ENCODE measurements at regions not wholly inside any gene's neighbourhood (a gene's known extent, or its start where the extent isn't known, plus 50 kb on each side); places are given as distances from the start of the nearest gene placed in this dataset.
"Not testable (repeated sequence)": the region's sequence is repeated elsewhere in the genome, so short reads cannot be mapped to it uniquely, and the experiment has no call there.

DNA sequence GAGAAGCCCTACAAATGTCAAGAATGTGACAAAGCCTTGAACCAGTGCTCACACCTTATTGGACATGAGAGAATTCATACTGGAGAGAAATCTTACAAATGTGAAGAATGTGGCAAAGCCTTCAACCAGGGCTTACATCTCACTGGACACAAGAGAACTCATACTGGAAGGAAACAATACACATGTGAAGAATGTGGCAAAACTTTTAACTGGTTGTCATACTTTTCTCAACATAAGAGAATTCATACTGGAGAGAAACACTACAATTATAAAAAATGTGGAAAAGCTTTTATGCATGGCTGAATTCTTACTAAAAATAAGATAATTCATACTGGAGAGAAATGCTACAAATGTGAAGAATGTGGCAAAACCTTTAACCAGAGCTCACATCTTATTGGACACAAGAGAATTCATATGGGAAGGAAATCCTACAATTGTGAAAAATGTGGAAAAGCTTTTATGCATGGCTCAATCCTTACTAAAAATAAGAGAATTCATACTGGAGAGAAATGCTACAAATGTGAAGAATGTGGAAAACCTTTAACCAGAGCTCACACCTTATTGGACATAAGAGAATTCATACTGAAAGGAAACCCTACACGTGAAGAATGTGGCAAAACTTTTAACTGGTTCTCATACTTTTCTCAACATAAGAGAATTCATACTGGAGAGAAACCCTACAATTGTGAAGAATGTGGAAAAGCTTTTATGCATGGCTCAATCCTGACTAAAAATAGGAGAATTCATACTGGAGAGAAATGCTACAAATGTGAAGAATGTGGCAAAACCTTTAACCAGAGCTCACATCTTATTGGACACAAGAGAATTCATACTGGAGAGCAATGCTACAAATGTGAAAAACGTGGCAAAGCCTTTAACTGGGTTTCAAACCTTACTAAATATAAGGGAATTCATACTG lies 350.6 kb upstream of the NUPR2 start:
- not testable (repeated sequence) for DNase-seq (ENCODE audit: low read depth in 2 of 2)

DNA sequence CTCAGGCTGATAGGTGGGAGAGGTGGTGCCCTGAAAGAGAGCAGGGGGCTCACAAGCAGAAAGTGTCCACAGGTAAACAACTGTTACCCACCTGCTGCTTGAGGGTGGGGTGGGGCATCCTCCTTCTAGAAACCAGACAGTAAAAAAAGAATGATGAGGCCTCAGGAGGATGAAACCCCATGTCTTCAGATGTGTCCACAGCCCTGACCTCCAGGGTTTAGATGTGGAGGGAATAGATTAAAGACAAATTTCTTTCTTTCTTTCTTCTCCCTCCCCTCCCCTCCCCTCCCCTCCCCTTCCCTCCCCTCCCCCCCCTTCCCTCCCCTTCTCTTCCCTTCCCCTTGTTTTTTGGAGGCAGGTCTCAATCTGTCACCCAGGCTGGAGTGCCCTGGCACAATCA lies 333.5 kb upstream of the NUPR2 start:
- DNase-seq (ENCODE audit: low read depth in 2 of 2), result no peak

DNA sequence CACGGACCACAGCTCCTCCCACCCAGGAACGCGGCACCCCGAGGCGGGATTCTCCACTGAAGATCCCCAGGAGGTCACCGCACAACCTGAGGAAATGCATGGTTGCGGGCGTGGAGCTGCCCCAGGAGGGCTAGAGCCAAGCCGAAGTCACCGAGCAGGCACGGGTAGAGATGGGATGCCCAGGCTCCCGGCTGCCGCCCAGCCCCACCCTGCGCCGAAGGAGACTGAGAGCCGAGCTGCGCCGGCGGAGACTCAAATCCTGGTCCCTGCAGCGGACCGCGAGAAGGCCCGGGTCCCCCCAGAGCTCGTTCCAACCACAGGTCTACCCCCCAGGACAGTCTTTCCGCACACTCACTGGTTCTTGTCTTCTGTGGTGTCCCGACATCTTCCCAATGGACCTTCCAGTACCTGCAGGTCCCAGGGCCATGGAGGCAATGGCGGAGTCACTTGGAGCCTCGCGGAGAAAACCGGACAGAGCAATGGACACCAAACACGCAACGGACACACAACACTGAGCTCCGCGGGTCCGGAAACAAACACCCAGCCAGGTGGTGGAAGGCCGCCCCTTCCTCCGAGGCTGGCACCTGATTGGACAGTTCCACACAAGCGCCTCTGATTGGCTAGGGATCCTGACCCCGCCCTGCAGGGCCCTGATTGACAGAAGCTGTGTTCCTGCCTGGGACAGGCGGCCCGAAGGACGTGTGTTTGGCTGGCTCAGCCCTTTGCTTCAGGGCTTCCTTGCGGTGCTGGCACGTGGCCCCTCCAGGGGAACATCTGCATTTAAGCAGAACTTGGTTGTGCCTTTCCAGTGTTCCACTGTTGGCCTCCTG lies 331.9 kb upstream of the NUPR2 start:
- no peak for DNase-seq (ENCODE audit: low read depth in 2 of 2)

GRCh38 chr7:56420528-56420927 lies 304.3 kb upstream of the NUPR2 start:
- DNase-seq (ENCODE audit: low read depth in 2 of 2), result not testable (repeated sequence)

DNA sequence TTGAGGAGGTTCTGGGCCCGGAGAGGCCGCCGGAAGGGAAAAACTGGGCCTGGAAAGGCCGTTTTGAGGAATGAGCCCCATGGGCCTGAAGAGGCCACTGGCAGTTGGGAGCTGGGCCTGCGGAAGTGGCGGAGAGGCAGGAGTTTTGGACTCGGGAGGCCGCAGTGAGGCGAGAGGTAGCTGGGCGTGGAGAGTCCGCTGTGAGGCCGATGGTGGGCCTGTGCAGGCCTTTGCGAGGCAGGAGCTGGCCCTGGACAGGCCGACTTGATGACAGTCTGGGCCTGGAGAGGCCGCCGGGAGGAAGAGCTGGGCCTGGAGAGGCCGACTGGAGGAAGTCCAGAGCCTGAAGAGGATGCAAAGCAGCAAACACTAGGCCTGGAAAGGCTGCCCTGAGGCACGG lies 259.0 kb upstream of the NUPR2 start:
- DNase-seq (ENCODE audit: low read depth in 2 of 2), result no peak

DNA sequence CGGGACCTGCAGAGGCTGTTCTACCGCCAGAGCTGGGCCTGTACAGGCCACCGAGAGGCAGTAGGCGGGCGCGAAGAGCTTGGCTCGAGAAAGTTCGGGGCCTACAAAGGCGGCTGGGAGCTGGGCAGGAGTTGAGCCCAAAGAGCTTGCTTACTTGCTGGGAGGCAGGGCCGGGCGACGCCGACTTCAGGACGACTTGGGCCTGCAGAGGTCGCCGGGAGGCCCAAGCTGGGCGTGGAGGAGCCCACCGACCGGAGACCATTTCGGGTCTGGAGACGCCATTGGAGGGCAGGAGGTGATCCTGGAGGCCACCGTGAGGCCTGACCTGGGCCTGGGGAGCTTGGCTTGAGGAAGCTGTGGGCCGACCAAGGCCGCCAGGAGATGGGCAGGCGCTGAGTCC lies 258.4 kb upstream of the NUPR2 start:
- DNase-seq (ENCODE audit: low read depth in 2 of 2), result not testable (repeated sequence)

DNA sequence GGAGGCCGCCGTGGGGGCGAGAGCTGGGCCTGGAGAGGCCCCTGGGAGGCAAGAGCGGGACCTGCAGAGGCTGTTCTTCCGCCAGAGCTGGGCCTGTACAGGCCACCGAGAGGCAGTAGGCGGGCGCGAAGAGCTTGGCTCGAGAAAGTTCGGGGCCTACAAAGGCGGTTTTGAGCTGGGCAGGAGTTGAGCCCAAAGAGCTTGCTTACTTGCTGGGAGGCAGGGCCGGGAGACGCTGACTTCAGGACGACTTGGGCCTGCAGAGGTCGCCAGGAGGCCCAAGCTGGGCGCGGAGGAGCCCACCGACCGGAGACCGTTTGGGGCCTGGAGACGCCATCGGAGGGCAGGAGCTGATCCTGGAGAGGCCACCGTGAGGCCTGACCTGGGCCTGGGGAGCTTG lies 257.1 kb upstream of the NUPR2 start:
- peak in 1 of 2 donors; percentile 21 for DNase-seq (ENCODE audit: low read depth in 2 of 2)

GRCh38 chr7:56371792-56372191 lies 255.6 kb upstream of the NUPR2 start:
- DNase-seq (ENCODE audit: low read depth in 2 of 2), result not testable (repeated sequence)

DNA sequence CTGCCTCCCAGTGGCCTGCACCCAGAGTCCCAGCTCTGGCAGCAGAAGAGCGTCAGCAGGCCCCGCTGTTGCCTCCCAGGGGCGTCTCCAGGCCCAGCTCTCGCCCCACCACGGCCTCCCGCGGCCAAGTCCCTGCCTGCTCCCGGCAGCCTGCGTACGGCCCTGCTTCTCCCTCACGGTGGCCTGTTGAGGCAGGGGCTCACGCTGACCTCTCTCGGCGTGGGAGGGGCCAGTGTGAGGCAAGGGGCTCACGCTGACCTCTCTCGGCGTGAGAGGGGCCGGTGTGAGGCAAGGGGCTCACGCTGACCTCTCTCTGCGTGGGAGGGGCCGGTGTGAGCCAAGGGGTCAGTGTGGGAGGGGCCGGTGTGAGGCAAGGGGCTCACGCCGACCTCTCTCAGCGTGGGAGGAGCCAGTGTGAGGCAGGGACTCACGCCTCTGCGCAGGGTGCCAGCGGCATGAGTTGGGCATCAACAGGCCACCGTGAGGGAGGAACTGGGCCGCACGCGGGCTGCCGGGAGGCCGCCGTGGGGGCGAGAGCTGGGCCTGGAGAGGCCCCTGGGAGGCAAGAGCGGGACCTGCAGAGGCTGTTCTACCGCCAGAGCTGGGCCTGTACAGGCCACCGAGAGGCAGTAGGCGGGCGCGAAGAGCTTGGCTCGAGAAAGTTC lies 254.1 kb upstream of the NUPR2 start:
- not testable (repeated sequence) for DNase-seq (ENCODE audit: low read depth in 2 of 2)

- DNase-seq (ENCODE audit: low read depth in 2 of 2), result not testable (repeated sequence)
These were observed 251.7 kb upstream of the NUPR2 start for GRCh38 chr7:56367914-56368313.

DNA sequence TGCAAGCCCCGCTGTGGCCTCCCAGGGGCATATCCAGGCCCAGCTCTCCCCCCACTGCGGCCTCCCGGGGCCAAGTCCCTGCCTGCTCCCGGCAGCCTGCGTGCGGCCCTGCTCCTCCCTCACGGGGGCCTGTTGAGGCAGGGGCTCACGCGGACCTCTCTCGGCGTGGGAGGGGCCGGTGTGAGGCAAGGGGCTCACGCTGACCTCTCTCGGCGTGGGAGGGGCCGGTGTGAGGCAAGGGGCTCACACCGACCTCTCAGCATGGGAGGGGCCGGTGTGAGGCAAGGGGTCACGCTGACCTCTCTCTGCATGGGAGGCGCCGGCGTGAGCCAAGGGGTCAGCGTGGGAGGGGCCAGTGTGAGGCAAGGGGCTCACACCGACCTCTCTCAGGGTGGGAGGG lies 251.2 kb upstream of the NUPR2 start:
- DNase-seq (ENCODE audit: low read depth in 2 of 2), result not testable (repeated sequence)

DNA sequence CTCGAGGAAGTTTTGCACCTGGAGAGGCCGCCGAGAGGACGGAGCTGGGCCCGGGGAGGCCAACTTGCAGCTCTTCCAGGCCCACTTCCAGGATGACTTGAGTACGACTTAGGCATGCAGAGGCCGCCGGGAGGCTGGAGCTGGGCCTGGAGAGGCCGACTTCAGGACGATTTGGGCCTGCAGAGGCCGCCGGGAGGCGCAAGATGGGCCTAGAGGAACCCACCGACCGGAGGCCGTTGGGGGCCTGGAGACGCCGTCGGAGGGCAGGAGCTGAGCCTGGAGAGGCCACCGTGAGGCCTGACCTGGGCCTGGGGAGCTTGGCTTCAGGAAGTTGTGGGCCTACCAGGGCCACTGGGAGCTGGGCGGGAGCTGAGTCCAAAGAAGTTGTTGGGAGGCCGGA lies 250.5 kb upstream of the NUPR2 start:
- not testable (repeated sequence) for DNase-seq (ENCODE audit: low read depth in 2 of 2)

DNA sequence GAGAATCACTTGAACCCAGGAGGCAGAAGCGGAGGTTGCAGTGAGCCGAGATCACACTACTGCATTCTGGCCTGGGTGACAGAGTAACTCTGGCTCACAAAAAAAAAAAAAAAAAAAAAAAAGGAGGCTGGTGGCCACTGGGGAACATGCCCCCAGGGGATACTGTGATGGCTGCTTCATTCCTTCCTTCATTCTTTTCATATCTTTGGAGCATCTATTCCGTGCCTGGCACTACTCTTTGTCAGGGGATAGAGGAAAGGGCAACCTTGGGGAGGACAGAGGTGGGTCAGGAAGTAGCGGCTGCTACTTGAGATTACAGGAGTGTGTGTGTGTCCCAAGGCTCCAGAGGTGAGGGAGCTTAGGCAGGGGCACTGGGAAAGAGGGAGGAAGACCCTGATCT lies 236.4 kb upstream of the NUPR2 start:
- DNase-seq (ENCODE audit: low read depth in 2 of 2), result not testable (repeated sequence)

GRCh38 chr7:56351181-56351580 lies 235.0 kb upstream of the NUPR2 start:
- not testable (repeated sequence) for DNase-seq (ENCODE audit: low read depth in 2 of 2)

DNA sequence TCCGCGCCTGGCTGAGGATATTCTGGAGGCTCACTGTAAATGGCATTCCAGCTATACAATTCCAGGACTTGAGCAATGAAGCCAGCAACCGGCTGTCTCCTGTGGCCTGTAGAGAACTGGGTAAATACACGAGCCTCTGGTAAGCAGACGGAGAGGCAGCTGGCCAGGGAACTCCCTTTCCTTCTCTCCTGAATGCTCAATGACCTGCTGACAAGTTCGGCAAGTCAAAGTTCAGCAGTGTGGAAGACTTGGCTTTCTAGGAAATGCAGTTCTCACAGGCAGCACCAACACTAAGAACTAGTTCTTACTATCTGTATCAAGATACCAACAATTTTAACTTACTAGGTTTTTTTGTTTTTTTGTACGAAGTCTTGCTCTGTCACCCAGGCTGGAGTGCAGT lies 232.1 kb upstream of the NUPR2 start:
- not testable (repeated sequence) for DNase-seq (ENCODE audit: low read depth in 2 of 2)

GRCh38 chr7:56328327-56328726 lies 212.1 kb upstream of the NUPR2 start:
- DNase-seq (ENCODE audit: low read depth in 2 of 2), result not testable (repeated sequence)

GRCh38 chr7:56290548-56290947 lies 174.3 kb upstream of the NUPR2 start:
- DNase-seq (ENCODE audit: low read depth in 2 of 2), result no peak

DNA sequence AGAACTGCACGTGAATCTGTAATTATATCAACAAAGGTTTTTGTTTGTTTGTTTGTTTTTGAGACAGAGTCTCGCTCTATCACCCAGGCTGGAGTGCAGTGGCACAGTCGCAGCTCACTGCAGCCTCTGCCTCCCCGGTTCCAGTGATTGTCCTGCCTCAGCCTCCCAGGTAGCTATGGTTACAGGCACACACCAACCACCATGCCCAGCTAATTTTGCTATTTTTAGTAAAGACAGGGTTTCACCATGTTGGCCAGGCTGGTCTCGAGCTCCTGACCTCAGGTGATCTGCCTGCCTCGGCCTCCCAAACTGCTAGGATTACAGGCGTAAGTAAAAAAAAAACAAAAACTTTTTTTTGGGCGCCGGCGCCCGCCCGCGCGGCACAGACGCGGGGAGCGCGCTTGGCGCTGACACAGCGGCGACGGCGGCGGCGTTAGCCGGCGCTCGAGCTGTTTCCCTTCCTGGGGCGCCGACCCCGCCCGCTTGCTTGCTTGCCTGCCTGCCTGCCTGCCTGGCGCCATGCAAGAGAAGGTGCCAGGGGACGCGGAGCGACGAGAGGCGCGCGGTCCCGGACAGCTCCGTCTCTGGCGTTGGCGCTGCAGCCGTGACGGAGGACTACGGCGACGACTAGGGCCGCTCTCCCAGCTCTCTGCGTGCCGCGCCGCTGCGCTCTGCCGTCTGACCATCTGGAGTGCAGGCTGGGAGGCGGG lies 171.4 kb upstream of the NUPR2 start:
- DNase-seq (ENCODE audit: low read depth in 2 of 2), result no peak

DNA sequence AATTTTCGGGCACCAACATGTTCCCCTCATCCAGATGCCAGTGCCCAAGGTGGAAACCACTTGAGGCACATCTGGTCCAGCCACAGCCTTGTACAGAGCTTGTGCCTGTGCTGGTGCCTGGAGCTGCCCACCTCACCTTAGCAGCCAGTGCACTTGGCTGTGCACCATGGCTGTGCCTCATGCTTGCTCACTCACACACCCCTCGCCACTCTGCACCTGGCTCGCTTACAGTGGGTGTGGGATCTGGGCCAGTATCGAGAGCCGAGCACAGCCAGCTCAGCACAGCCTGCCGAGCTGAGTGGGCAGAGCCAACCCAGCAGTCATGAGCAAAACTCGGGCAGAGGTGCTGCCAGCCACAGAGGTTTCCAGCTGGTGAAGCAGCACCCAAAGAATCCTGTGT lies 139.9 kb upstream of the NUPR2 start:
- DNase-seq (ENCODE audit: low read depth in 2 of 2), result no peak

DNA sequence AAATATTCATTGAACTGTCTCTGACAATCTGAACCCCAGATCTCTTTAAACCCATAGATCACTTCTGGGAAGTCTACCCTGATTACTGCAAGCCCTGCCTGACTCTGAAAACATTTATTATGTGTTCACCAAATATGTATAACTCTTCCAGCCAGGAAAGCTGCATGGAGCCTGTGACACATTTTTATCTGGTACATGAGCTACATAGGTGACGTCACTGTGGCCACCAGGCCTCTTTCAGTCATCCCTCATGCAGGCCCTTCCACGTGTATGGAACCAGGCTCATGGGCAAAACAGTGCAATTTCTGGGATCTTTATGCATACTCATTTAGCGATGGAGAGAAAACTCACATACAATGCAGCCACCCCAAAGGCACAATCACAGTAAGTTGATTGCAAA lies 133.9 kb upstream of the NUPR2 start:
- no peak for DNase-seq (ENCODE audit: low read depth in 2 of 2)

DNA sequence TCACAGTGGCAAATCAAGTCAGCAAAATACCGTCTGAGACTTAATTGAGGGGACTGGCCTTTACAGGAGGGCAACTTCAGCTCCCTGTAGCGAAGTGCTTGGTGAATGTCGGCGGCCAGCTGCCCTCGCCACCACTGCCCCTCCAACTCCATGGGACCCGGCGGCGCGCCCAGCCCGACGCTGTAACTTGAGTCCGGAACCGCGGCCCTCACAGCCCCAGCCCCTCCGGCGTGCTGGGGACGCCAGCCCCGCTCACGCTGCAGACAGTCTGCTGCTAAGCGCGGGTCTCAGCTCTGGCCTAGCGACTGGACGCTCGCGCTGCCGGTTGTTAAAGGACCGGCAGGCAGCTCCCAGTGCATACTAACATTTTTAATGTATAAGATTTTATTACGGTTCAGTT lies 113.4 kb upstream of the NUPR2 start:
- no peak for DNase-seq (ENCODE audit: low read depth in 2 of 2)

DNA sequence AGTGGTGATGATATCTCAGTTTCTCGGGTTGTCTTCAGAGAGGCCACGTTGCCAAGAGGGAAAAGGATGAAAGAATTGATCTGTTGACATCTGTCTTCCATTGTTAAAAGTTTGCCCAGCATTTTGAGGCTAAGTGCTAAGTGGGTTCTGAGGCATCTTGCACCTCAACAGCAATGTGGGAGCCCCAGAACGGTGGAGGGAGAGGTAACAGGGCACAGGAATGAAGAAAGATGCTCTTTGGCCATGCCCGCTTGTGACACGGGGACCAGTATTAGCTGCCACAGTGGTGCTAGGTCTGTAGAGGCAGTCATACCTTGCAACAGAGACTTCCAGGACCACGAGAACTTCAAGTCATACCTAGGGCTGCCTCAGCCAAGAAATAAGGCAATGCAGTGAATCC lies 106.6 kb upstream of the NUPR2 start:
- DNase-seq (ENCODE audit: low read depth in 2 of 2), result no peak

Measured in activated CD4-positive, alpha-beta T cell treated with anti-CD3 and anti-CD28 coated beads for 24 hours (primary cell).